ENCODE measurements at regions not wholly inside any gene's neighbourhood (a gene's known extent, or its start where the extent isn't known, plus 50 kb on each side); places are given as distances from the start of the nearest gene placed in this dataset.

DNA sequence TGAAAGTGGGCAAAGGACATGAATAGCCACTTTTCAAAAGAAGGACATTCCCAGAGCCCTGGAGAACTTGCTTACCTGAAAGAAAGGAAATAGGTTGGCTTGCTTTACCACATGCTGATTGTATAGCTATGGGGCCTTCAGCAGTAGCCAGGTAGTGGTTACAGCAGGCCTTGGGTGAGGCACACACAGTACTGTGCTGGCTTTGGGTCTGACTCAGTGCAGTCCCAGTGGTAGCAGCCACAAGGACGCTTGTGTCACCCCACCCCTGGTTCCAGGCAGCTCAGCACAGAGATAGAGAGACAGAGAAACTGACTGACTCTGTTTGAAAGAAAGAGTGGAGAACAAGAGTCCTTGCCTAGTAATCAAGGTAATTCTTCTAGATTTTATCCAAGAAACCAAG lies 201.0 kb upstream of the EYS start:
- TF ChIP-seq POLR2A (IDR thresholded peaks at IDR 0.05) (no peak), POLR2AphosphoS5 (IDR thresholded peaks at IDR 0.05) (no peak)
- TF ChIP-seq, protein P1, sequence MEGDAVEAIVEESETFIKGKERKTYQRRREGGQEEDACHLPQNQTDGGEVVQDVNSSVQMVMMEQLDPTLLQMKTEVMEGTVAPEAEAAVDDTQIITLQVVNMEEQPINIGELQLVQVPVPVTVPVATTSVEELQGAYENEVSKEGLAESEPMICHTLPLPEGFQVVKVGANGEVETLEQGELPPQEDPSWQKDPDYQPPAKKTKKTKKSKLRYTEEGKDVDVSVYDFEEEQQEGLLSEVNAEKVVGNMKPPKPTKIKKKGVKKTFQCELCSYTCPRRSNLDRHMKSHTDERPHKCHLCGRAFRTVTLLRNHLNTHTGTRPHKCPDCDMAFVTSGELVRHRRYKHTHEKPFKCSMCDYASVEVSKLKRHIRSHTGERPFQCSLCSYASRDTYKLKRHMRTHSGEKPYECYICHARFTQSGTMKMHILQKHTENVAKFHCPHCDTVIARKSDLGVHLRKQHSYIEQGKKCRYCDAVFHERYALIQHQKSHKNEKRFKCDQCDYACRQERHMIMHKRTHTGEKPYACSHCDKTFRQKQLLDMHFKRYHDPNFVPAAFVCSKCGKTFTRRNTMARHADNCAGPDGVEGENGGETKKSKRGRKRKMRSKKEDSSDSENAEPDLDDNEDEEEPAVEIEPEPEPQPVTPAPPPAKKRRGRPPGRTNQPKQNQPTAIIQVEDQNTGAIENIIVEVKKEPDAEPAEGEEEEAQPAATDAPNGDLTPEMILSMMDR (IDR thresholded peaks at IDR 0.05), result no peak

All from prostate gland (tissue), 2 donors.